K562 (cell line): ENCODE measurements at regions not wholly inside any gene's neighbourhood (a gene's known extent, or its start where the extent isn't known, plus 50 kb on each side); places are given as distances from the start of the nearest gene placed in this dataset.

Experiments used
- ATAC-seq: fragments of 200-7000 bp; cut with Tn5 transposase; 3 replicates; pipeline ENCODE4 v1.9.1; 2020; ENCODE audit warnings: moderate library complexity
- BruUV-seq: library from RNA; stranded (reverse); fragments of 400-500 nt; replicated peaks from 2 replicates; lab custom pipeline; 2021; lab: Mats Ljungman, UMichigan
- CTCF ChIA-PET: fragments of 300-600 bp; formaldehyde crosslinking; extraction: SDS; loops from one replicate; lab custom pipeline; 2021; ENCODE audit warnings: low intra/inter-chr PET ratio; lab: Yijun Ruan, JAX
- POLR2A ChIA-PET: fragments of 300-600, 350-650 bp; sonication (Branson Sonifier 250); formaldehyde crosslinking; extraction: SDS; loops from one replicate; lab custom pipeline; 2021; ENCODE audit warnings: antibody characterized with exemption, inconsistent platforms; lab: Yijun Ruan, JAX
- DNase-seq, 4 experiments: peaks; one replicate each; pipeline versions ENCODE4 v3.0.0 to v3.0.0-alpha.2; 2011 to 2018; ENCODE audit warnings: low spot score in 3 of 4, mixed read lengths in 3 of 4; ENCODE audit errors: extremely low read depth in 1 of 4
- FAIRE-seq: peaks from 2 replicates; lab custom pipeline; 2011; peaks lifted over from hg19 to GRCh38; lab: Jason Lieb, UNC
- H2AFZ ChIP-seq: 2 replicates; pipeline ENCODE4 v1.6.0; 2011; ENCODE audit warnings: low read depth, low read length, control low read depth, inconsistent platforms
- H3K27ac ChIP-seq: fragments of 200-600 bp; 3 replicates; pipeline ENCODE4 v1.8.0; 2011; ENCODE audit warnings: low read depth, mild to moderate bottlenecking, control low read depth, inconsistent platforms, low read length, moderate library complexity, mixed read lengths; ENCODE audit errors: extremely low read depth
- H3K27me3 ChIP-seq, 2 experiments: fragments of 300-600 bp in 1 of 2; 2 replicates in 1 of 2; 3 replicates in 1 of 2; pipeline versions ENCODE4 v1.6.0 to v1.8.0; 2011; ENCODE audit warnings: inconsistent platforms in 2 of 2, low read length in 2 of 2, mild to moderate bottlenecking in 1 of 2, mixed read lengths in 1 of 2, moderate library complexity in 1 of 2; ENCODE audit not compliant: control insufficient read depth in 2 of 2, insufficient read depth in 2 of 2
- H3K36me3 ChIP-seq: fragments of 300-600 bp; 3 replicates; pipeline ENCODE4 v1.8.0; 2011; ENCODE audit warnings: mild to moderate bottlenecking, low read length, inconsistent platforms; ENCODE audit not compliant: control insufficient read depth, insufficient read depth
- H3K4me1 ChIP-seq, 2 experiments: fragments of 200-600 bp in 1 of 2; replicated peaks in 1 of 2; 2 replicates in 1 of 2; 3 replicates in 1 of 2; pipeline versions ENCODE4 v1.5.1 to v1.8.0; 2011; ENCODE audit warnings: inconsistent platforms in 2 of 2, low read length in 2 of 2, mild to moderate bottlenecking in 1 of 2, mixed read lengths in 1 of 2, moderate library complexity in 1 of 2; ENCODE audit not compliant: control insufficient read depth in 2 of 2, insufficient read depth in 2 of 2
- H3K4me2 ChIP-seq: 2 replicates; pipeline ENCODE4 v1.6.1; 2011; ENCODE audit warnings: low read length, control low read depth, inconsistent platforms, mixed read lengths; ENCODE audit not compliant: insufficient read depth
- H3K4me3 ChIP-seq: fragments of 200-600 bp; sonication (generic), shearing (Covaris generic); 2 replicates; pipeline ENCODE4 v1.5.1; 2016; ENCODE audit warnings: control low read depth, inconsistent platforms
- H3K79me2 ChIP-seq: fragments of 200-600 bp; 3 replicates; pipeline ENCODE4 v1.8.0; 2011; ENCODE audit warnings: low read length, inconsistent platforms; ENCODE audit not compliant: control insufficient read depth, insufficient read depth
- H3K9ac ChIP-seq, 2 experiments: 2 replicates each; pipeline versions ENCODE4 v1.6.0 to v1.6.1; 2011; ENCODE audit warnings: low read depth in 2 of 2, low read length in 2 of 2, control low read depth in 1 of 2, inconsistent platforms in 1 of 2, mild to moderate bottlenecking in 1 of 2, mixed read lengths in 1 of 2; ENCODE audit not compliant: insufficient read depth in 1 of 2
- H3K9me1 ChIP-seq: one replicate; pipeline ENCODE4 v1.6.0; 2011; ENCODE audit warnings: inconsistent platforms, mild to moderate bottlenecking, low read length, moderate library complexity; ENCODE audit not compliant: control insufficient read depth, insufficient read depth
- H3K9me3 ChIP-seq: replicated peaks from 2 replicates; pipeline ENCODE4 v1.5.1; 2011; ENCODE audit warnings: low read depth, low read length, inconsistent platforms; ENCODE audit not compliant: control insufficient read depth, insufficient read depth
- H4K20me1 ChIP-seq: replicated peaks from 2 replicates; pipeline ENCODE4 v1.6.1; 2011; ENCODE audit warnings: low read length, inconsistent platforms, mixed read lengths; ENCODE audit not compliant: control insufficient read depth, insufficient read depth
- CREB1 ChIP-seq, 2 experiments: sonication (generic) in 1 of 2; formaldehyde crosslinking in 1 of 2; IDR thresholded peaks; 2 replicates each; pipeline versions ENCODE4 v1.6.1 to v1.8.0; 2012 to 2022; ENCODE audit warnings: inconsistent platforms in 1 of 2, mild to moderate bottlenecking in 1 of 2, missing genetic modification reagents in 1 of 2, moderate library complexity in 1 of 2
- EP400 ChIP-seq: fragments of 450-650 bp; IDR thresholded peaks from 2 replicates; pipeline ENCODE4 v1.6.1; 2017; ENCODE audit warnings: antibody characterized with exemption, mild to moderate bottlenecking, moderate library complexity
- JUN ChIP-seq, 2 experiments: sonication (generic) in 1 of 2; formaldehyde crosslinking in 1 of 2; IDR thresholded peaks; 2 replicates each; pipeline versions ENCODE4 v1.6.1 to v1.8.0; 2012 to 2022; ENCODE audit warnings: borderline replicate concordance in 2 of 2, mild to moderate bottlenecking in 2 of 2, improper control_type of control experiment in 1 of 2, low read depth in 1 of 2, low read length in 1 of 2, missing genetic modification reagents in 1 of 2
- SRSF3 ChIP-seq: fragments of 200-400 bp; formaldehyde crosslinking; IDR thresholded peaks from 2 replicates; pipeline ENCODE4 v1.6.1; 2016; ENCODE audit warnings: mild to moderate bottlenecking, low read length, moderate library complexity; ENCODE audit not compliant: insufficient read depth
- TGIF2 ChIP-seq: sonication (generic); formaldehyde crosslinking; IDR thresholded peaks from 2 replicates; pipeline ENCODE4 v1.8.1; 2022; ENCODE audit warnings: mild to moderate bottlenecking, missing genetic modification reagents, moderate library complexity
- ZNF780A ChIP-seq: fragments of 250-450 bp; sonication (Bioruptor Pico); IDR thresholded peaks from 2 replicates; pipeline ENCODE4 v1.5.0; 2021; ENCODE audit warnings: mild to moderate bottlenecking
- WGBS: fragments of 100-300 bp; shearing (Covaris generic); methylation state at CpG from one replicate; pipeline ENCODE4 v1.1.6; 2016; ENCODE audit warnings: low coverage, mixed read lengths; ENCODE audit not compliant: insufficient coverage; ENCODE audit errors: missing lambda C conversion rate; 5-methylcytosine and 5-hydroxymethylcytosine counted together
- in situ Hi-C: fragments of 300-500 bp; cut with MboI; formaldehyde crosslinking; loops from 4 replicates; pipeline ENCODE4 v1.15.0; 2018; ENCODE audit warnings: inconsistent platforms, mixed read lengths
- intact Hi-C: fragments of 100-400 bp; cut with micrococcal nuclease; formaldehyde crosslinking; loops from 2 replicates; pipeline ENCODE4 v1.14.2; 2022
- TF ChIP-seq, protein P1 (sequence below), 2 experiments: fragments of 200-800 bp in 1 of 2; sonication (Bioruptor generic) in 1 of 2; sonication (generic) in 1 of 2; formaldehyde crosslinking in 1 of 2; IDR thresholded peaks in 1 of 2; conservative IDR thresholded peaks in 1 of 2; 2 replicates each; pipeline versions ENCODE4 v1.5.0 to v1.6.1; 2016 to 2020; ENCODE audit warnings: missing compliant biosample characterization in 1 of 2, missing genetic modification characterization in 1 of 2, missing genetic modification reagents in 1 of 2
- TF ChIP-seq, protein P2 (sequence below): IDR thresholded peaks from 2 replicates; pipeline ENCODE4 v1.6.1; 2016; ENCODE audit warnings: missing genetic modification characterization, missing compliant biosample characterization
- TF ChIP-seq, protein P3 (sequence below): IDR thresholded peaks from 3 replicates; pipeline ENCODE4 v1.6.1; 2011; ENCODE audit warnings: borderline replicate concordance, mild to moderate bottlenecking; ENCODE audit not compliant: insufficient read length, insufficient read depth

DNA sequence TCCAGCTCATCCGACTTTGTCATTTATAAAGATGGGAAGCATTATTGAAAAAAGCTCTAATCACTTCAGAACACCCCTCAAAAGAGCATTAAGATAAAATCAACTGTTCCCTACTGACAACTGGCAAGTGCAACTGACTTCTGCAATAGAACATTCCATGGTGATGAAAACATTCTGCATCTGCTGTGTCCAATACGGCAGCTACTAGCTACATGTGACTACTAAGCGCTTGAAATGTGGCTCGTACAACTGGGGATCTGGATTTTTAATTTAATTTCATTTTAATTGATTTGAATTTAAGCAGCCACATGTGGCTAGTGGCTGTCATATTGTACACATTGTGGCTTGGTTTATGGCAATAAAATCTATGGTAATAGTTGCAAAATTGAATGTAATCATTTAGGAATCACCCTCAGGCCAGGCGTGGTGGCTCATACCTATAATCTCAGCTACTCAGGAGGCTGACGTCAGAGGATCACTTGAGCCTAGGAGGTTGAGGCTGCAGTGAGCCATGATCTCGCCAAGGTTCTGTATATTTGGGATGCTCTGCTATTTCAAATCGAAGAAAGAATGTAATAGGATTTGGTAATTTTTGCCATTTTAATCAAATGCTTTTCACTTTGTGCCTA, 390.3 kb downstream of the GABRB3 start:
- POLR2A ChIA-PET, result no interaction called here
- H3K27me3 ChIP-seq, result no peaks in the 10 kb centered on the region; a peak in 1 of 5 replicates
- CTCF ChIA-PET, result no interaction called here
- no peaks in the 10 kb centered on the region for H3K9me3 ChIP-seq
- H3K4me3 ChIP-seq, result no peak overlapping the region
- in situ Hi-C loops, result no loop called here
- no peak for TF ChIP-seq TGIF2 (CRISPR knock-in tag)
- no peak for TF ChIP-seq CREB1 (IDR thresholded peaks at IDR 0.05)
- no peak for TF ChIP-seq CREB1 (CRISPR knock-in tag; IDR thresholded peaks at IDR 0.05)
- no TSS peak for BruUV-seq
- H3K27ac ChIP-seq, result no peak overlapping the region
- DNase-seq (no peak), ATAC-seq (no peak), FAIRE-seq (no peak)
- no peaks in the 10 kb centered on the region for H3K36me3 ChIP-seq
- 0% methylated on average over 8 of the region's 8 CpGs for WGBS
- no peaks in the 10 kb centered on the region for H3K79me2 ChIP-seq
- H3K9me1 ChIP-seq, result no peaks in the 10 kb centered on the region
- intact Hi-C loops, result loop anchor here (10.0 kb wide), 1 partner anchor 62 kb away; no protein-coding TSS in a partner anchor
- H3K4me2 ChIP-seq, result no peak overlapping the region
- H2AFZ ChIP-seq, result no peak overlapping the region
- H3K9ac ChIP-seq, result no peak overlapping the region
- no peaks in the 10 kb centered on the region for H4K20me1 ChIP-seq
- no peaks in the 10 kb centered on the region for H3K4me1 ChIP-seq

DNA sequence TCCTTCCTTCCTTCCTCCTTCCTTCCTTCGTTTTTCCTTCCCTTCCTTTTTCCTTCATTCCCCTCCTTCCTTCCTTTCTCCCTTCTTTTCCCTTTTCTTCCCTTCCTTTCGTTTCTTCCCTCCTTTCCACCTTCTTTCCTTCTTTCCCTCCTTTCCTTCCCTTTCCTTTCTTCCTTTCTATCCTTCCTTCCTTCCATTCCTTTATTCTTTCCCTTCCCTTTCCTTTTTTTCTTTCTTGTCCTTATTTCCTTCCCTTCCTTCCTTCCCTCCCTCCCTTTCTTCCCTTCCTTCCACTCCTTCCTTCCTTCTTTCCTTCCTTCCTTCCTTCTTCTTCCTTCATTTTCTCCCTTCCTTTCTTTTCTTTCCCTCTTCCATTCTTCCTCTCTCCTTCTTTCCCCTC, 394.6 kb downstream of the GABRB3 start:
- Histone ChIP-seq H3K9me1 (no peaks in the 10 kb centered on the region), H3K9me3 (no peaks in the 10 kb centered on the region), H3K4me3 (no peak overlapping the region), H4K20me1 (no peaks in the 10 kb centered on the region), H3K27me3 (no peaks in the 10 kb centered on the region; a peak in 1 of 5 replicates), H3K36me3 (no peaks in the 10 kb centered on the region), H3K4me1 (no peaks in the 10 kb centered on the region), H3K27ac (no peak overlapping the region), H3K9ac (no peak overlapping the region), H3K79me2 (no peaks in the 10 kb centered on the region), H2AFZ (no peak overlapping the region), H3K4me2 (no peak overlapping the region)
- 0% methylated on average over 1 of the region's 2 CpGs for WGBS
- ChIA-PET CTCF (no interaction called here), POLR2A (no interaction called here)
- intact Hi-C loops, result no loop called here
- no peak for TF ChIP-seq EP400
- TF ChIP-seq ZNF780A, result no peak
- TF ChIP-seq, protein P1, sequence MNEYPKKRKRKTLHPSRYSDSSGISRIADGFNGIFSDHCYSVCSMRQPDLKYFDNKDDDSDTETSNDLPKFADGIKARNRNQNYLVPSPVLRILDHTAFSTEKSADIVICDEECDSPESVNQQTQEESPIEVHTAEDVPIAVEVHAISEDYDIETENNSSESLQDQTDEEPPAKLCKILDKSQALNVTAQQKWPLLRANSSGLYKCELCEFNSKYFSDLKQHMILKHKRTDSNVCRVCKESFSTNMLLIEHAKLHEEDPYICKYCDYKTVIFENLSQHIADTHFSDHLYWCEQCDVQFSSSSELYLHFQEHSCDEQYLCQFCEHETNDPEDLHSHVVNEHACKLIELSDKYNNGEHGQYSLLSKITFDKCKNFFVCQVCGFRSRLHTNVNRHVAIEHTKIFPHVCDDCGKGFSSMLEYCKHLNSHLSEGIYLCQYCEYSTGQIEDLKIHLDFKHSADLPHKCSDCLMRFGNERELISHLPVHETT (CRISPR knock-in tag; conservative IDR thresholded peaks at IDR 0.05 in 1 of 2, IDR thresholded peaks at IDR 0.05 in 1 of 2), result no peak
- no peak for TF ChIP-seq JUN (IDR thresholded peaks at IDR 0.05; ENCODE audit: borderline replicate concordance, low read depth, low read length)
- no peak for TF ChIP-seq JUN (CRISPR knock-in tag; IDR thresholded peaks at IDR 0.05; ENCODE audit: borderline replicate concordance)
- TF ChIP-seq, protein P2, sequence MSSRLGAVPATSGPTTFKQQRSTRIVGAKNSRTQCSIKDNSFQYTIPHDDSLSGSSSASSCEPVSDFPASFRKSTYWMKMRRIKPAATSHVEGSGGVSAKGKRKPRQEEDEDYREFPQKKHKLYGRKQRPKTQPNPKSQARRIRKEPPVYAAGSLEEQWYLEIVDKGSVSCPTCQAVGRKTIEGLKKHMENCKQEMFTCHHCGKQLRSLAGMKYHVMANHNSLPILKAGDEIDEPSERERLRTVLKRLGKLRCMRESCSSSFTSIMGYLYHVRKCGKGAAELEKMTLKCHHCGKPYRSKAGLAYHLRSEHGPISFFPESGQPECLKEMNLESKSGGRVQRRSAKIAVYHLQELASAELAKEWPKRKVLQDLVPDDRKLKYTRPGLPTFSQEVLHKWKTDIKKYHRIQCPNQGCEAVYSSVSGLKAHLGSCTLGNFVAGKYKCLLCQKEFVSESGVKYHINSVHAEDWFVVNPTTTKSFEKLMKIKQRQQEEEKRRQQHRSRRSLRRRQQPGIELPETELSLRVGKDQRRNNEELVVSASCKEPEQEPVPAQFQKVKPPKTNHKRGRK, result peak; percentile 47
- TF ChIP-seq SRSF3, result no peak
- TF ChIP-seq, protein P3, sequence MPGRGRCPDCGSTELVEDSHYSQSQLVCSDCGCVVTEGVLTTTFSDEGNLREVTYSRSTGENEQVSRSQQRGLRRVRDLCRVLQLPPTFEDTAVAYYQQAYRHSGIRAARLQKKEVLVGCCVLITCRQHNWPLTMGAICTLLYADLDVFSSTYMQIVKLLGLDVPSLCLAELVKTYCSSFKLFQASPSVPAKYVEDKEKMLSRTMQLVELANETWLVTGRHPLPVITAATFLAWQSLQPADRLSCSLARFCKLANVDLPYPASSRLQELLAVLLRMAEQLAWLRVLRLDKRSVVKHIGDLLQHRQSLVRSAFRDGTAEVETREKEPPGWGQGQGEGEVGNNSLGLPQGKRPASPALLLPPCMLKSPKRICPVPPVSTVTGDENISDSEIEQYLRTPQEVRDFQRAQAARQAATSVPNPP, result no peak
- no TSS peak for BruUV-seq
- in situ Hi-C loops, result no loop called here
- DNase-seq, result no peak
- FAIRE-seq, result no peak
- ATAC-seq, result no peak
